Keratinocyte (primary cell): ENCODE measurements at regions not wholly inside any gene's neighbourhood (a gene's known extent, or its start where the extent isn't known, plus 50 kb on each side); places are given as distances from the start of the nearest gene placed in this dataset.

Source experiments
- EZH2 ChIP-seq: IDR thresholded peaks from one replicate; pipeline ENCODE4 v1.6.1; 2012; ENCODE audit warnings: inconsistent platforms, mild to moderate bottlenecking, low read length, moderate library complexity
- TF ChIP-seq, protein P1 (sequence below), 3 experiments: IDR thresholded peaks in 1 of 3; conservative IDR thresholded peaks in 1 of 3; optimal IDR thresholded peaks in 1 of 3; 2 replicates in 2 of 3; 3 replicates in 1 of 3; pipeline versions ENCODE3 to v1.5.1; 2011; ENCODE audit warnings: low read length in 3 of 3, mild to moderate bottlenecking in 3 of 3, moderate library complexity in 2 of 3, control low read depth in 1 of 3, inconsistent platforms in 1 of 3; ENCODE audit not compliant: insufficient read depth in 2 of 3; ENCODE audit errors: extremely low read depth in 1 of 3

DNA sequence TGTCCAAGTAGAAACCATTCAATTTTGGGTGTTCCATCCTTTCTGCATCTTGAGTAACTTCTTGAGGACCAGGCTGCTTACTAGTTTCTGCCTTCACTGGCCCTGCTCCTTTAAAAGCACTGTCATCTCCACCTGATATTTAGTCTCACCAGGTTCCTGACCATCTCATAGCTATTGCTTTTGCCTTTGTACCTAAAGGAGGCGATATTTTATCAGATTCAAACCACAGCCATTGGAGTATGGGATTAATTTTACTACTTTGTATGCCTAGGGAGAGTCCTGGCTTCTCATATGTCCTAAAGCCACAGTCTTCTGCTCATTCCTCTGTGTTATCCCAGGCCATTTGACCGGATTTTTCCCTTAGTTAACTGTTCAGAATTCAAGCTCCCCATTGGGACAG is 51.8 kb upstream of the RFX7 start:
- TF ChIP-seq, protein P1, sequence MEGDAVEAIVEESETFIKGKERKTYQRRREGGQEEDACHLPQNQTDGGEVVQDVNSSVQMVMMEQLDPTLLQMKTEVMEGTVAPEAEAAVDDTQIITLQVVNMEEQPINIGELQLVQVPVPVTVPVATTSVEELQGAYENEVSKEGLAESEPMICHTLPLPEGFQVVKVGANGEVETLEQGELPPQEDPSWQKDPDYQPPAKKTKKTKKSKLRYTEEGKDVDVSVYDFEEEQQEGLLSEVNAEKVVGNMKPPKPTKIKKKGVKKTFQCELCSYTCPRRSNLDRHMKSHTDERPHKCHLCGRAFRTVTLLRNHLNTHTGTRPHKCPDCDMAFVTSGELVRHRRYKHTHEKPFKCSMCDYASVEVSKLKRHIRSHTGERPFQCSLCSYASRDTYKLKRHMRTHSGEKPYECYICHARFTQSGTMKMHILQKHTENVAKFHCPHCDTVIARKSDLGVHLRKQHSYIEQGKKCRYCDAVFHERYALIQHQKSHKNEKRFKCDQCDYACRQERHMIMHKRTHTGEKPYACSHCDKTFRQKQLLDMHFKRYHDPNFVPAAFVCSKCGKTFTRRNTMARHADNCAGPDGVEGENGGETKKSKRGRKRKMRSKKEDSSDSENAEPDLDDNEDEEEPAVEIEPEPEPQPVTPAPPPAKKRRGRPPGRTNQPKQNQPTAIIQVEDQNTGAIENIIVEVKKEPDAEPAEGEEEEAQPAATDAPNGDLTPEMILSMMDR (optimal IDR thresholded peaks at IDR 0.05 in 1 of 3, IDR thresholded peaks at IDR 0.05 in 1 of 3, conservative IDR thresholded peaks at IDR 0.05 in 1 of 3; ENCODE audit: extremely low read depth in 1 of 3, insufficient read depth in 2 of 3, low read length in 3 of 3), result peak in 2 of 3 experiments; percentile 26 to 36
- no peak for TF ChIP-seq EZH2
